Fibroblast of lung (primary cell): ENCODE measurements at regions not wholly inside any gene's neighbourhood (a gene's known extent, or its start where the extent isn't known, plus 50 kb on each side); places are given as distances from the start of the nearest gene placed in this dataset.

Experiments
- DNase-seq, 2 donors: peaks; one replicate each; pipeline versions ENCODE4 v3.0.0 to v3.0.0-alpha.2; 2010; ENCODE audit warnings: low read depth in 2 of 2
- H2AFZ ChIP-seq: 2 replicates; pipeline ENCODE4 v1.5.1; 2012; ENCODE audit warnings: low read length, control low read depth, inconsistent platforms
- H3K27ac ChIP-seq: 2 replicates; pipeline ENCODE4 v1.5.1; 2011; ENCODE audit warnings: low read length, control low read depth; ENCODE audit not compliant: insufficient read depth
- H3K27me3 ChIP-seq: 2 replicates; pipeline ENCODE4 v1.5.1; 2011; ENCODE audit warnings: mild to moderate bottlenecking, low read length; ENCODE audit not compliant: control insufficient read depth, insufficient read depth
- H3K36me3 ChIP-seq: 2 replicates; pipeline ENCODE4 v1.5.1; 2011; ENCODE audit warnings: low read length; ENCODE audit not compliant: control insufficient read depth, insufficient read depth
- H3K4me1 ChIP-seq: 2 replicates; pipeline ENCODE4 v1.5.1; 2011; ENCODE audit warnings: low read length; ENCODE audit not compliant: control insufficient read depth, insufficient read depth; ENCODE audit errors: extremely low read depth
- H3K4me2 ChIP-seq: 2 replicates; pipeline ENCODE4 v1.5.1; 2011; ENCODE audit warnings: low read length, control low read depth; ENCODE audit not compliant: insufficient read depth; ENCODE audit errors: extremely low read depth
- H3K4me3 ChIP-seq, 4 experiments: fragments of 200-600 bp in 1 of 4; sonication (generic) in 1 of 4; replicated peaks in 1 of 4; 2 replicates each; pipeline ENCODE4 v1.5.1; 2011 to 2016; ENCODE audit warnings: low read length in 4 of 4, low read depth in 3 of 4, mild to moderate bottlenecking in 3 of 4, control low read depth in 2 of 4, inconsistent platforms in 1 of 4, mixed read lengths in 1 of 4; ENCODE audit not compliant: insufficient read depth in 1 of 4; ENCODE audit errors: control extremely low read depth in 1 of 4
- H3K79me2 ChIP-seq: 2 replicates; pipeline ENCODE4 v1.5.1; 2012; ENCODE audit warnings: mild to moderate bottlenecking, low read length, inconsistent platforms; ENCODE audit not compliant: control insufficient read depth, insufficient read depth
- H3K9ac ChIP-seq: 2 replicates; pipeline ENCODE4 v1.5.1; 2011; ENCODE audit warnings: mild to moderate bottlenecking, low read length, control low read depth; ENCODE audit not compliant: insufficient read depth
- H3K9me3 ChIP-seq: 2 replicates; pipeline ENCODE4 v1.5.1; 2012; ENCODE audit warnings: low read depth, low read length; ENCODE audit not compliant: control insufficient read depth, insufficient read depth
- H4K20me1 ChIP-seq: 2 replicates; pipeline ENCODE4 v1.5.1; 2011; ENCODE audit warnings: low read length; ENCODE audit not compliant: control insufficient read depth, insufficient read depth; ENCODE audit errors: extremely low read depth
- EZH2 ChIP-seq: IDR thresholded peaks from 2 replicates; pipeline ENCODE4 v1.5.1; 2012; ENCODE audit warnings: low read length, control low read depth, mild to moderate bottlenecking; ENCODE audit errors: missing control alignments
- TF ChIP-seq, protein P1 (sequence below), 2 donors: IDR thresholded peaks in 1 of 2; conservative IDR thresholded peaks in 1 of 2; 1 replicate in 1 of 2; 2 replicates in 1 of 2; pipeline ENCODE4 v1.5.1; 2011 to 2012; ENCODE audit warnings: low read length in 2 of 2, control low read depth in 1 of 2, inconsistent platforms in 1 of 2, low read depth in 1 of 2, mild to moderate bottlenecking in 1 of 2

DNA sequence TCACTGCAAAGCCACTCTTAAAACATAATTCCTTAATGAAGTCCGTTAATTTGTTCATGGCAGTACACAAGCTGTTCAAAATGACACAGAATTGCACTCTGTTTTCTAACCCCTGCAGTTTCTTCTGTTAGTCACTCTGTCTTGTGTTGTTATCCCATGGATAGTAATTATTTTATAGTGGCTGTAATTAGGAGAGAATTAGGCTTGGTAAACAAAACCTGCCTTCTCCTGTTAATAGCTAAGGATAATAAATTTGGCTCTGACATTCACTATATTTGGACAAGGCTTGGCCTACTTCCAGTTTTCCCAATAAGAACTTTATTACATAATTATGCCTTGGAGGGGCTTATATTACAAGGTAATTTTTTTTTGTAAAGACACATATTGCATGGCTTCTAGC, 330.3 kb upstream of the FIGN start:
- H2AFZ ChIP-seq, result no peak overlapping the region
- no peak overlapping the region for H3K27ac ChIP-seq
- no peaks in the 10 kb centered on the region for H3K9me3 ChIP-seq
- no peaks in the 10 kb centered on the region for H4K20me1 ChIP-seq
- no peaks in the 10 kb centered on the region for H3K79me2 ChIP-seq
- H3K36me3 ChIP-seq, result no peaks in the 10 kb centered on the region
- no peaks in the 10 kb centered on the region for H3K27me3 ChIP-seq
- H3K4me2 ChIP-seq, result no peak overlapping the region
- H3K4me3 ChIP-seq, result no peak overlapping the region
- H3K9ac ChIP-seq, result no peak overlapping the region
- no peak for TF ChIP-seq EZH2
- TF ChIP-seq, protein P1, sequence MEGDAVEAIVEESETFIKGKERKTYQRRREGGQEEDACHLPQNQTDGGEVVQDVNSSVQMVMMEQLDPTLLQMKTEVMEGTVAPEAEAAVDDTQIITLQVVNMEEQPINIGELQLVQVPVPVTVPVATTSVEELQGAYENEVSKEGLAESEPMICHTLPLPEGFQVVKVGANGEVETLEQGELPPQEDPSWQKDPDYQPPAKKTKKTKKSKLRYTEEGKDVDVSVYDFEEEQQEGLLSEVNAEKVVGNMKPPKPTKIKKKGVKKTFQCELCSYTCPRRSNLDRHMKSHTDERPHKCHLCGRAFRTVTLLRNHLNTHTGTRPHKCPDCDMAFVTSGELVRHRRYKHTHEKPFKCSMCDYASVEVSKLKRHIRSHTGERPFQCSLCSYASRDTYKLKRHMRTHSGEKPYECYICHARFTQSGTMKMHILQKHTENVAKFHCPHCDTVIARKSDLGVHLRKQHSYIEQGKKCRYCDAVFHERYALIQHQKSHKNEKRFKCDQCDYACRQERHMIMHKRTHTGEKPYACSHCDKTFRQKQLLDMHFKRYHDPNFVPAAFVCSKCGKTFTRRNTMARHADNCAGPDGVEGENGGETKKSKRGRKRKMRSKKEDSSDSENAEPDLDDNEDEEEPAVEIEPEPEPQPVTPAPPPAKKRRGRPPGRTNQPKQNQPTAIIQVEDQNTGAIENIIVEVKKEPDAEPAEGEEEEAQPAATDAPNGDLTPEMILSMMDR (conservative IDR thresholded peaks at IDR 0.05 in 1 of 2, IDR thresholded peaks at IDR 0.05 in 1 of 2; ENCODE audit: low read depth in 1 of 2, low read length in 2 of 2), result no peak
- DNase-seq, result no peak
- no peaks in the 10 kb centered on the region for H3K4me1 ChIP-seq

- Histone ChIP-seq H3K4me2 (no peak overlapping the region), H3K27me3 (no peaks in the 10 kb centered on the region), H3K4me1 (no peaks in the 10 kb centered on the region), H3K36me3 (no peaks in the 10 kb centered on the region), H4K20me1 (no peaks in the 10 kb centered on the region), H3K9me3 (no peaks in the 10 kb centered on the region), H3K79me2 (no peaks in the 10 kb centered on the region), H3K9ac (no peak overlapping the region), H3K27ac (no peak overlapping the region), H3K4me3 (no peak overlapping the region), H2AFZ (no peak overlapping the region)
- no peak for DNase-seq
- no peak for TF ChIP-seq EZH2
- TF ChIP-seq, protein P1 (conservative IDR thresholded peaks at IDR 0.05 in 1 of 2, IDR thresholded peaks at IDR 0.05 in 1 of 2; ENCODE audit: low read depth in 1 of 2, low read length in 2 of 2), result no peak
These were observed 329.2 kb upstream of the FIGN start for GRCh38 chr2:164065038-164065437.

DNA sequence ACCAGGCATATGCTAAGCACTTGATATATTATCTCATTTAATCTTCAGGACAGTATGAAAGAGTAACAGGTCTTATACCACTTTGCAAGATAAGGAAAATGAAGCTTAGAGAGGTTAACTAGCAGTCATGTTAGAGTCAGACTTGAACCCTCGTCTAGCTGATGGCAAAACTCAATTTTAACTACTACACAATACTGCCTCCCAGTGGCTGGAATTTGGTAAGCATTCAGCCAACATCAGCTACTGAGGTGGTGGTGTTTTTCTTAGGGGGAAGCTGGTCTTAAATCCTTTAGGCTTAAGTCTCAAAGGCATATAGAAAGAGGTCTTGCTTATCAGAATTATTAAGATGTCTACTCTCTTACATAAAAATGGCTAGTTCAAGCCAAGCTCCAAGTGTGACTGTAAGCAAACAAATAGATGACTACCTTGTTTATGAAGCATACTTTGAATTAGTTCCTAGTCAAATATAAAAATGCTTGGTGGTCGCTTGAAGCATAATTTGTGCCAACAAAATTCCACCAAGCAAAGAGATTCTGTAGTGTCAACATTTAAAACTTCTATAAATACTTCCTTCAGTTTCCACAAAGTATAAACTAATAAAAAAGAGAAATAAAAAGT, 325.4 kb upstream of the FIGN start:
- DNase-seq, result peak; percentile 21 to 48

More for the DNA sequence above, 325.4 kb upstream of the FIGN start:
- no peaks in the 10 kb centered on the region for H3K27me3 ChIP-seq
- H3K4me2 ChIP-seq, result no peak overlapping the region
- H3K4me3 ChIP-seq, result no peak overlapping the region
- no peak overlapping the region for H3K9ac ChIP-seq
- H3K79me2 ChIP-seq, result no peaks in the 10 kb centered on the region
- no peaks in the 10 kb centered on the region for H4K20me1 ChIP-seq
- TF ChIP-seq, protein P1 (conservative IDR thresholded peaks at IDR 0.05 in 1 of 2, IDR thresholded peaks at IDR 0.05 in 1 of 2; ENCODE audit: low read depth in 1 of 2, low read length in 2 of 2), result peak; percentile 61 to 75
- no peak for TF ChIP-seq EZH2
- H3K36me3 ChIP-seq, result no peaks in the 10 kb centered on the region
- no peak overlapping the region for H2AFZ ChIP-seq
- no peaks in the 10 kb centered on the region for H3K9me3 ChIP-seq
- H3K27ac ChIP-seq, result no peak overlapping the region
- no peaks in the 10 kb centered on the region for H3K4me1 ChIP-seq
